ENCODE measurements at regions not wholly inside any gene's neighbourhood (a gene's known extent, or its start where the extent isn't known, plus 50 kb on each side); places are given as distances from the start of the nearest gene placed in this dataset.

- no peak overlapping the region for H3K4me3 Mint-ChIP-seq (ENCODE audit: unreplicated experiment)
- H3K4me1 Mint-ChIP-seq (ENCODE audit: low read depth, unreplicated experiment) = no peaks in the 10 kb centered on the region
- POLR2A ChIA-PET = no interaction called here
- H3K9me3 Mint-ChIP-seq (ENCODE audit: unreplicated experiment) = peaks cover 30% of the 10 kb centered on the region
- H3K36me3 Mint-ChIP-seq (ENCODE audit: insufficient read depth, unreplicated experiment) = no peaks in the 10 kb centered on the region
- H3K36me3 ChIP-seq (ENCODE audit: control insufficient read depth, insufficient read depth, low read length) = no peaks in the 10 kb centered on the region
- CTCF ChIA-PET = no interaction called here
- intact Hi-C loops (cut with micrococcal nuclease; ENCODE audit: unreplicated experiment) = no loop called here
- no peak overlapping the region for H3K4me3 ChIP-seq (ENCODE audit: low read depth, low read length)
- BruUV-seq (replicated peaks) = no TSS peak
- TF ChIP-seq, protein P1, sequence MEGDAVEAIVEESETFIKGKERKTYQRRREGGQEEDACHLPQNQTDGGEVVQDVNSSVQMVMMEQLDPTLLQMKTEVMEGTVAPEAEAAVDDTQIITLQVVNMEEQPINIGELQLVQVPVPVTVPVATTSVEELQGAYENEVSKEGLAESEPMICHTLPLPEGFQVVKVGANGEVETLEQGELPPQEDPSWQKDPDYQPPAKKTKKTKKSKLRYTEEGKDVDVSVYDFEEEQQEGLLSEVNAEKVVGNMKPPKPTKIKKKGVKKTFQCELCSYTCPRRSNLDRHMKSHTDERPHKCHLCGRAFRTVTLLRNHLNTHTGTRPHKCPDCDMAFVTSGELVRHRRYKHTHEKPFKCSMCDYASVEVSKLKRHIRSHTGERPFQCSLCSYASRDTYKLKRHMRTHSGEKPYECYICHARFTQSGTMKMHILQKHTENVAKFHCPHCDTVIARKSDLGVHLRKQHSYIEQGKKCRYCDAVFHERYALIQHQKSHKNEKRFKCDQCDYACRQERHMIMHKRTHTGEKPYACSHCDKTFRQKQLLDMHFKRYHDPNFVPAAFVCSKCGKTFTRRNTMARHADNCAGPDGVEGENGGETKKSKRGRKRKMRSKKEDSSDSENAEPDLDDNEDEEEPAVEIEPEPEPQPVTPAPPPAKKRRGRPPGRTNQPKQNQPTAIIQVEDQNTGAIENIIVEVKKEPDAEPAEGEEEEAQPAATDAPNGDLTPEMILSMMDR (IDR thresholded peaks at IDR 0.05; ENCODE audit: insufficient read depth in 1 of 2, low read depth in 1 of 2, low read length in 1 of 2, severe bottlenecking in 1 of 2, unreplicated experiment in 1 of 2) = no peak
- no peak overlapping the region for H3K27ac Mint-ChIP-seq (ENCODE audit: unreplicated experiment)
- DNase-seq = no peak
- no peaks in the 10 kb centered on the region for H3K9me3 ChIP-seq
- no peaks in the 10 kb centered on the region for H3K4me1 ChIP-seq
- H3K27me3 ChIP-seq (replicated peaks; ENCODE audit: control insufficient read depth, insufficient read depth, low read length) = no peaks in the 10 kb centered on the region
- no peaks in the 10 kb centered on the region for H3K27me3 Mint-ChIP-seq (ENCODE audit: insufficient read depth, unreplicated experiment)
Measured at GRCh38 chr13:33945477-33945876, 127.5 kb downstream of the RFC3 start.

DNA sequence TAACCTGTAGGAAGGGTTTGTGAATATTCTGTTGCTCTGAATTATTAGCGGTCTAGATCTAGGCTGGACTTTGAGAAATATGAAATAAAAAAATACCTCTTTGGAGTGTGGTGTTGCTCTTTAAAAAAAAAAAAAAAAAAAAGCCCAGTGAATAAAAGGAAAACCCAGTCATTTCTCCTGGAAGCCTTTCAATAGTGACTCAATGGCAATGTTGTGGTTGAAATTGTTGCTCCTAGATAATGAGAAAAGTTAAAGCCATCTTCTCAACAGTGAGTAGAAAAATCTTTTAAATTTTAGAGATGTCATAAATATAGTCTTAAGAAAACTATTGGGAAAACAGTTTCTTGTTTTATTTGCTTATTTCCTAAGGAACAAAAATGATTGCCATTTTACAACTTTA, 135.3 kb downstream of the RFC3 start:
- Mint-ChIP-seq H3K27me3 (ENCODE audit: insufficient read depth, unreplicated experiment) (no peaks in the 10 kb centered on the region), H3K36me3 (ENCODE audit: insufficient read depth, unreplicated experiment) (no peaks in the 10 kb centered on the region), H3K4me1 (ENCODE audit: low read depth, unreplicated experiment) (no peaks in the 10 kb centered on the region), H3K9me3 (ENCODE audit: unreplicated experiment) (no peaks in the 10 kb centered on the region), H3K27ac (ENCODE audit: unreplicated experiment) (no peak overlapping the region), H3K4me3 (ENCODE audit: unreplicated experiment) (no peak overlapping the region)
- ChIA-PET CTCF (no interaction called here), POLR2A (no interaction called here)
- Histone ChIP-seq H3K27me3 (replicated peaks; ENCODE audit: control insufficient read depth, insufficient read depth, low read length) (no peaks in the 10 kb centered on the region), H3K36me3 (ENCODE audit: control insufficient read depth, insufficient read depth, low read length) (no peaks in the 10 kb centered on the region), H3K4me3 (ENCODE audit: low read depth, low read length) (no peak overlapping the region), H3K4me1 (peaks cover 4% of the 10 kb centered on the region; the same call in 1 of the 2 replicates), H3K9me3 (no peaks in the 10 kb centered on the region)
- TF ChIP-seq, protein P1 (IDR thresholded peaks at IDR 0.05; ENCODE audit: insufficient read depth in 1 of 2, low read depth in 1 of 2, low read length in 1 of 2, severe bottlenecking in 1 of 2, unreplicated experiment in 1 of 2) = no peak
- BruUV-seq (replicated peaks) = no TSS peak
- no peak for DNase-seq
- intact Hi-C loops (cut with micrococcal nuclease; ENCODE audit: unreplicated experiment) = no loop called here

DNA sequence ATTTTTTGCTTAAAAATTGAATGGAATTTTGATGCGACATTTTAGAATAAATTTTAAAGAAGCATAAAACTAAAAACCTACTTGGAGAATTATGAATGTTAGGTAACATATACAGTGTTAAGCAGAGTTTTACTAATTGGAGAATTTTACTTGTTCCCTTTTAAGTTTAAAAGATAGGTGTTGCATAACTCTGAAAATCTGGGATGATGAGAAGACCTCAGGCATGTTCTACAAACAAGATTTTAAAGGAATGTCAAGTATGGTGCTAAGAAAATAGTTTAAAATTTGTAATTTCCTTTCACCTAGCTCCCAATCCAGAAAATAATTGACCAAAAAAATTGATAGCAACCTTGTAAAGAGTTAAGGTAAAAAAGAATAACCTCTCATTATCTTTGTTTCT, 135.8 kb downstream of the RFC3 start:
- intact Hi-C loops (cut with micrococcal nuclease; ENCODE audit: unreplicated experiment) = no loop called here
- TF ChIP-seq, protein P1 (IDR thresholded peaks at IDR 0.05; ENCODE audit: insufficient read depth in 1 of 2, low read depth in 1 of 2, low read length in 1 of 2, severe bottlenecking in 1 of 2, unreplicated experiment in 1 of 2) = no peak
- BruUV-seq (replicated peaks) = no TSS peak
- no peaks in the 10 kb centered on the region for H3K36me3 Mint-ChIP-seq (ENCODE audit: insufficient read depth, unreplicated experiment)
- no peaks in the 10 kb centered on the region for H3K36me3 ChIP-seq (ENCODE audit: control insufficient read depth, insufficient read depth, low read length)
- no peak for DNase-seq
- POLR2A ChIA-PET = no interaction called here
- no peaks in the 10 kb centered on the region for H3K4me1 Mint-ChIP-seq (ENCODE audit: low read depth, unreplicated experiment)
- CTCF ChIA-PET = no interaction called here
- peaks cover 4% of the 10 kb centered on the region; the same call in 1 of the 2 replicates for H3K4me1 ChIP-seq
- H3K4me3 Mint-ChIP-seq (ENCODE audit: unreplicated experiment) = no peak overlapping the region
- no peaks in the 10 kb centered on the region for H3K27me3 ChIP-seq (replicated peaks; ENCODE audit: control insufficient read depth, insufficient read depth, low read length)
- H3K4me3 ChIP-seq (ENCODE audit: low read depth, low read length) = no peak overlapping the region
- H3K9me3 ChIP-seq = no peaks in the 10 kb centered on the region
- no peak overlapping the region for H3K27ac Mint-ChIP-seq (ENCODE audit: unreplicated experiment)
- no peaks in the 10 kb centered on the region for H3K27me3 Mint-ChIP-seq (ENCODE audit: insufficient read depth, unreplicated experiment)
- no peaks in the 10 kb centered on the region for H3K9me3 Mint-ChIP-seq (ENCODE audit: unreplicated experiment)

Data from Caco-2 (cell line).